Breast epithelium (tissue), 3 donors: ENCODE measurements at regions not wholly inside any gene's neighbourhood (a gene's known extent, or its start where the extent isn't known, plus 50 kb on each side); places are given as distances from the start of the nearest gene placed in this dataset.
"Not testable (repeated sequence)": the region's sequence is repeated elsewhere in the genome, so short reads cannot be mapped to it uniquely, and the experiment has no call there.

Experiments
- POLR2A ChIP-seq: fragments of 450-650 bp; IDR thresholded peaks from one replicate; pipeline ENCODE4 v1.6.1; 2016; ENCODE audit warnings: antibody characterized with exemption, mild to moderate bottlenecking, moderate library complexity
- POLR2AphosphoS5 ChIP-seq, 3 donors: sonication (generic); formaldehyde crosslinking; IDR thresholded peaks; one replicate each; pipeline ENCODE4 v1.6.1; 2017; ENCODE audit warnings: antibody characterized with exemption in 3 of 3
- TF ChIP-seq, protein P1 (sequence below), 3 donors: fragments of 450-650 bp; IDR thresholded peaks; one replicate each; pipeline ENCODE4 v1.5.1; 2016 to 2017; ENCODE audit warnings: antibody characterized with exemption in 3 of 3, mild to moderate bottlenecking in 3 of 3, moderate library complexity in 3 of 3

- TF ChIP-seq, protein P1, sequence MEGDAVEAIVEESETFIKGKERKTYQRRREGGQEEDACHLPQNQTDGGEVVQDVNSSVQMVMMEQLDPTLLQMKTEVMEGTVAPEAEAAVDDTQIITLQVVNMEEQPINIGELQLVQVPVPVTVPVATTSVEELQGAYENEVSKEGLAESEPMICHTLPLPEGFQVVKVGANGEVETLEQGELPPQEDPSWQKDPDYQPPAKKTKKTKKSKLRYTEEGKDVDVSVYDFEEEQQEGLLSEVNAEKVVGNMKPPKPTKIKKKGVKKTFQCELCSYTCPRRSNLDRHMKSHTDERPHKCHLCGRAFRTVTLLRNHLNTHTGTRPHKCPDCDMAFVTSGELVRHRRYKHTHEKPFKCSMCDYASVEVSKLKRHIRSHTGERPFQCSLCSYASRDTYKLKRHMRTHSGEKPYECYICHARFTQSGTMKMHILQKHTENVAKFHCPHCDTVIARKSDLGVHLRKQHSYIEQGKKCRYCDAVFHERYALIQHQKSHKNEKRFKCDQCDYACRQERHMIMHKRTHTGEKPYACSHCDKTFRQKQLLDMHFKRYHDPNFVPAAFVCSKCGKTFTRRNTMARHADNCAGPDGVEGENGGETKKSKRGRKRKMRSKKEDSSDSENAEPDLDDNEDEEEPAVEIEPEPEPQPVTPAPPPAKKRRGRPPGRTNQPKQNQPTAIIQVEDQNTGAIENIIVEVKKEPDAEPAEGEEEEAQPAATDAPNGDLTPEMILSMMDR (IDR thresholded peaks at IDR 0.05) = not testable (repeated sequence)
- TF ChIP-seq POLR2A; POLR2AphosphoS5 (IDR thresholded peaks at IDR 0.05): not testable (repeated sequence)
Measured at GRCh38 chr4:154023671-154024070, 234.8 kb upstream of the SFRP2 start.
